Panc1 (cell line): ENCODE measurements at regions not wholly inside any gene's neighbourhood (a gene's known extent, or its start where the extent isn't known, plus 50 kb on each side); places are given as distances from the start of the nearest gene placed in this dataset.

Source experiments
- ATAC-seq: fragments of 200-7000 bp; cut with Tn5 transposase; 2 replicates; pipeline ENCODE4 v1.9.1; 2020; ENCODE audit warnings: mild to moderate bottlenecking, moderate library complexity
- BruUV-seq: library from RNA; stranded (reverse); fragments of 400-500 nt; replicated peaks from 2 replicates; lab custom pipeline; 2021; lab: Mats Ljungman, UMichigan
- CTCF ChIA-PET: fragments of 300-600 bp; sonication (Branson Sonifier 250); formaldehyde crosslinking; loops from one replicate; lab custom pipeline; 2022; ENCODE audit warnings: antibody characterized with exemption; lab: Charles Lee
- POLR2A ChIA-PET: fragments of 300-600 bp; sonication (Branson Sonifier 250); formaldehyde crosslinking; loops from one replicate; lab custom pipeline; 2022; ENCODE audit warnings: antibody characterized with exemption; lab: Charles Lee
- DNase-seq: peaks from one replicate; pipeline ENCODE4 v3.0.0-alpha.2; 2010; ENCODE audit warnings: low read depth, low spot score
- H3K27ac ChIP-seq: 2 replicates; pipeline ENCODE4 v1.5.1; 2011; ENCODE audit warnings: mild to moderate bottlenecking, low read length, inconsistent platforms
- H3K27me3 ChIP-seq: fragments of 200-500 bp; sonication (Bioruptor generic); 2 replicates; pipeline ENCODE4 v1.6.0; 2014; ENCODE audit warnings: low read length, inconsistent platforms; ENCODE audit not compliant: control insufficient read depth, insufficient read depth
- H3K36me3 ChIP-seq: fragments of 200-500 bp; sonication (Bioruptor generic); 2 replicates; pipeline ENCODE4 v1.5.1; 2014; ENCODE audit warnings: inconsistent platforms, mild to moderate bottlenecking, low read length, moderate library complexity; ENCODE audit not compliant: control insufficient read depth, insufficient read depth
- H3K4me1 ChIP-seq: 2 replicates; pipeline ENCODE4 v1.5.1; 2011; ENCODE audit warnings: inconsistent platforms, mild to moderate bottlenecking, low read length, moderate library complexity; ENCODE audit not compliant: control insufficient read depth, insufficient read depth
- H3K4me3 ChIP-seq, 2 experiments: 2 replicates each; pipeline ENCODE4 v1.5.1; 2011 to 2012; ENCODE audit warnings: low read depth in 2 of 2, low read length in 2 of 2, mild to moderate bottlenecking in 2 of 2, inconsistent platforms in 1 of 2, moderate library complexity in 1 of 2
- H3K9me3 ChIP-seq: fragments of 200-500 bp; sonication (Bioruptor generic); 2 replicates; pipeline ENCODE4 v1.5.1; 2014; ENCODE audit warnings: low read depth, mild to moderate bottlenecking, inconsistent platforms, low read length, moderate library complexity; ENCODE audit not compliant: control insufficient read depth, insufficient read depth
- CTCF ChIP-seq: fragments of 450-650 bp; IDR thresholded peaks from 2 replicates; pipeline ENCODE4 v1.5.1; 2017; ENCODE audit warnings: mild to moderate bottlenecking
- POLR2AphosphoS5 ChIP-seq: IDR thresholded peaks from 2 replicates; pipeline ENCODE4 v1.6.1; 2012; ENCODE audit warnings: mild to moderate bottlenecking, low read depth, low read length, moderate library complexity
- REST ChIP-seq, 2 experiments: IDR thresholded peaks; 2 replicates each; pipeline ENCODE4 v1.6.1; 2011 to 2012; ENCODE audit warnings: low read depth in 2 of 2, control low read depth in 1 of 2, low read length in 1 of 2, mild to moderate bottlenecking in 1 of 2, moderate library complexity in 1 of 2; ENCODE audit not compliant: insufficient read depth in 1 of 2
- SIN3A ChIP-seq: IDR thresholded peaks from 2 replicates; pipeline ENCODE4 v1.6.1; 2012; ENCODE audit warnings: low read depth, mild to moderate bottlenecking, low read length, moderate library complexity, borderline replicate concordance; ENCODE audit not compliant: insufficient read depth
- TCF7L2 ChIP-seq: IDR thresholded peaks from 2 replicates; pipeline ENCODE4 v1.6.1; 2011; ENCODE audit warnings: mild to moderate bottlenecking, low read depth, low read length, inconsistent platforms
- in situ Hi-C: cut with HindIII; loops from 2 replicates; pipeline ENCODE4 v1.10.0; 2016; ENCODE audit warnings: low sequenced_read_pairs, low pct_unique_long_range_greater_than_20kb
- intact Hi-C: fragments of 100-400 bp; cut with micrococcal nuclease; formaldehyde crosslinking; loops from one replicate; pipeline ENCODE4 v1.10.0; 2022; ENCODE audit not compliant: unreplicated experiment

- DNase-seq = no peak
These were observed 645.5 kb upstream of the ID2 start for GRCh38 chr2:8036366-8036765.

GRCh38 chr2:8039732-8040131 is 642.1 kb upstream of the ID2 start:
- H3K36me3 ChIP-seq = no peaks in the 10 kb centered on the region
- POLR2A ChIA-PET = no interaction called here
- no peaks in the 10 kb centered on the region for H3K9me3 ChIP-seq
- ATAC-seq (no peak), DNase-seq (no peak)
- BruUV-seq = no TSS peak
- in situ Hi-C loops (no loop called here), intact Hi-C loops (no loop called here)
- no peak overlapping the region for H3K4me3 ChIP-seq
- TF ChIP-seq POLR2AphosphoS5 (no peak), SIN3A (no peak), CTCF (no peak), REST (IDR thresholded peaks at IDR 0.05; ENCODE audit: insufficient read depth in 1 of 2, low read depth in 2 of 2, low read length in 1 of 2) (no peak), TCF7L2 (no peak)
- H3K27me3 ChIP-seq = no peaks in the 10 kb centered on the region; the same call in 1 of the 2 replicates
- no peaks in the 10 kb centered on the region for H3K4me1 ChIP-seq
- H3K27ac ChIP-seq = no peak overlapping the region
- CTCF ChIA-PET = no interaction called here

More at GRCh38 chr2:8036366-8036765, 645.5 kb upstream of the ID2 start:
- H3K4me3 ChIP-seq = no peak overlapping the region
- no peaks in the 10 kb centered on the region; the same call in 1 of the 2 replicates for H3K27me3 ChIP-seq
- intact Hi-C loops = no loop called here
- no peak overlapping the region for H3K27ac ChIP-seq
- TF ChIP-seq SIN3A (no peak), REST (IDR thresholded peaks at IDR 0.05; ENCODE audit: insufficient read depth in 1 of 2, low read depth in 2 of 2, low read length in 1 of 2) (no peak), POLR2AphosphoS5 (no peak), CTCF (no peak), TCF7L2 (no peak)
- H3K4me1 ChIP-seq = no peaks in the 10 kb centered on the region
- no peaks in the 10 kb centered on the region for H3K9me3 ChIP-seq
- ChIA-PET CTCF (no interaction called here), POLR2A (no interaction called here)
- no peak for ATAC-seq
- in situ Hi-C loops = no loop called here
- no peaks in the 10 kb centered on the region for H3K36me3 ChIP-seq
- no TSS peak for BruUV-seq
